GM12878 (cell line): ENCODE measurements at regions not wholly inside any gene's neighbourhood (a gene's known extent, or its start where the extent isn't known, plus 50 kb on each side); places are given as distances from the start of the nearest gene placed in this dataset.

ENCODE experiments used
- ATAC-seq: fragments of 200-7000 bp; cut with Tn5 transposase; 3 replicates; pipeline ENCODE4 v1.9.1; 2020; ENCODE audit warnings: mild to moderate bottlenecking, moderate library complexity
- BruUV-seq: library from RNA; stranded (reverse); fragments of 400-500 nt; replicated peaks from 2 replicates; lab custom pipeline; 2021; lab: Mats Ljungman, UMichigan
- CTCF ChIA-PET: fragments of 300-600 bp; sonication (Branson Sonifier 250); formaldehyde crosslinking; extraction: SDS; loops from one replicate; lab custom pipeline; 2021; ENCODE audit warnings: inconsistent platforms; lab: Yijun Ruan, JAX
- POLR2A ChIA-PET: fragments of 350-600 bp; formaldehyde crosslinking; extraction: SDS; loops from one replicate; lab custom pipeline; 2021; ENCODE audit warnings: inconsistent platforms; lab: Charles Lee
- RAD21 ChIA-PET: fragments of 300-600 bp; sonication (Branson Sonifier 250); formaldehyde crosslinking; loops from one replicate; lab custom pipeline; 2023; ENCODE audit warnings: antibody characterized with exemption; ENCODE audit not compliant: unreplicated experiment; lab: Charles Lee
- SMC1A ChIA-PET: fragments of 300-600 bp; sonication (Branson Sonifier 250); formaldehyde crosslinking; loops from one replicate; lab custom pipeline; 2023; ENCODE audit not compliant: unreplicated experiment, uncharacterized antibody; lab: Charles Lee
- DNase-seq: peaks from one replicate; pipeline ENCODE4 v3.0.0-alpha.2; 2011; ENCODE audit warnings: low read depth, low spot score
- FAIRE-seq: peaks from 3 replicates; lab custom pipeline; 2011; peaks lifted over from hg19 to GRCh38; lab: Jason Lieb, UNC
- H2AFZ ChIP-seq: 2 replicates; pipeline ENCODE4 v1.6.0; 2011; ENCODE audit warnings: low read depth, low read length, control low read depth; ENCODE audit not compliant: control insufficient read depth
- H3K27ac ChIP-seq: 2 replicates; pipeline ENCODE4 v1.5.1; 2011; ENCODE audit warnings: control low read depth; ENCODE audit not compliant: control insufficient read depth, insufficient read depth
- H3K27me3 ChIP-seq, 2 experiments: replicated peaks in 1 of 2; 2 replicates each; pipeline versions ENCODE4 v1.6.0 to v1.6.1; 2011; ENCODE audit warnings: low read length in 1 of 2; ENCODE audit not compliant: control insufficient read depth in 2 of 2, insufficient read depth in 2 of 2
- H3K36me3 ChIP-seq, 2 experiments: 2 replicates each; pipeline ENCODE4 v1.5.1; 2011; ENCODE audit warnings: low read length in 1 of 2; ENCODE audit not compliant: control insufficient read depth in 2 of 2, insufficient read depth in 2 of 2
- H3K4me1 ChIP-seq: 2 replicates; pipeline ENCODE4 v1.6.1; 2011; ENCODE audit warnings: mild to moderate bottlenecking, low read length, moderate library complexity, mixed read lengths; ENCODE audit not compliant: control insufficient read depth, insufficient read depth
- H3K4me2 ChIP-seq: 2 replicates; pipeline ENCODE4 v1.6.0; 2011; ENCODE audit warnings: control low read depth; ENCODE audit not compliant: control insufficient read depth, insufficient read depth
- H3K4me3 ChIP-seq: fragments of 200-600 bp; sonication (generic); 2 replicates; pipeline ENCODE4 v1.5.1; 2016
- H3K79me2 ChIP-seq: 2 replicates; pipeline ENCODE4 v1.6.0; 2011; ENCODE audit warnings: low read length; ENCODE audit not compliant: control insufficient read depth, insufficient read depth
- H3K9ac ChIP-seq: 2 replicates; pipeline ENCODE4 v1.8.0; 2011; ENCODE audit warnings: low read length, control low read depth, mixed read lengths; ENCODE audit not compliant: control insufficient read depth, insufficient read depth
- H3K9me3 ChIP-seq: replicated peaks from 3 replicates; pipeline ENCODE4 v1.5.1; 2011; ENCODE audit warnings: mild to moderate bottlenecking, low read length; ENCODE audit not compliant: control insufficient read depth, insufficient read depth
- H4K20me1 ChIP-seq: 2 replicates; pipeline ENCODE4 v1.6.0; 2011; ENCODE audit not compliant: control insufficient read depth, insufficient read depth
- CBFB ChIP-seq: IDR thresholded peaks from 2 replicates; pipeline ENCODE4 v1.6.1; 2016; ENCODE audit warnings: antibody characterized with exemption, low read depth
- EZH2 ChIP-seq: IDR thresholded peaks from 2 replicates; pipeline ENCODE4 v1.6.1; 2012; ENCODE audit warnings: low read depth, mild to moderate bottlenecking, control low read depth, inconsistent platforms, low read length, borderline replicate concordance; ENCODE audit not compliant: control insufficient read depth
- HSF1 ChIP-seq: fragments of 150-350 bp; IDR thresholded peaks from 2 replicates; pipeline ENCODE4 v1.6.1; 2014; ENCODE audit warnings: mild to moderate bottlenecking, low read depth, low read length
- IRF4 ChIP-seq: IDR thresholded peaks from 2 replicates; pipeline ENCODE4 v1.6.1; 2011; ENCODE audit warnings: low read depth, low read length
- KAT2A ChIP-seq: conservative IDR thresholded peaks from 2 replicates; pipeline ENCODE4 v1.6.1; 2011; ENCODE audit warnings: low read depth, low read length; ENCODE audit not compliant: control insufficient read depth
- KDM1A ChIP-seq: fragments of 200-600 bp; sonication (generic); IDR thresholded peaks from 2 replicates; pipeline ENCODE4 v1.6.1; 2016; ENCODE audit warnings: borderline replicate concordance
- MAX ChIP-seq: IDR thresholded peaks from 2 replicates; pipeline ENCODE4 v1.6.1; 2012; ENCODE audit warnings: low read depth, low read length, improper control_type of control experiment
- MYB ChIP-seq: fragments of 150-350 bp; IDR thresholded peaks from 2 replicates; pipeline ENCODE4 v1.6.1; 2014; ENCODE audit warnings: mild to moderate bottlenecking, low read depth, low read length, borderline replicate concordance
- NRF1 ChIP-seq: conservative IDR thresholded peaks from 2 replicates; pipeline ENCODE4 v1.6.1; 2011; ENCODE audit warnings: mild to moderate bottlenecking, low read depth, low read length, improper control_type of control experiment
- SMC3 ChIP-seq: IDR thresholded peaks from 2 replicates; pipeline ENCODE4 v1.6.1; 2011; ENCODE audit warnings: low read length, improper control_type of control experiment, borderline replicate concordance
- ZNF217 ChIP-seq: fragments of 450-650 bp; IDR thresholded peaks from 2 replicates; pipeline ENCODE4 v1.6.1; 2017; ENCODE audit warnings: antibody characterized with exemption, mild to moderate bottlenecking
- WGBS: methylation state at CpG from one replicate; pipeline ENCODE4 v1.1.6; 2016; ENCODE audit warnings: low lambda C conversion rate; ENCODE audit not compliant: insufficient replicate concordance, insufficient coverage; ENCODE audit errors: missing lambda C conversion rate; 5-methylcytosine and 5-hydroxymethylcytosine counted together
- in situ Hi-C: fragments of 300-500 bp; cut with MboI; formaldehyde crosslinking; loops from 9 replicates; pipeline ENCODE4 v1.14.3; 2018; ENCODE audit warnings: mixed read lengths
- intact Hi-C: fragments of 100-400 bp; cut with micrococcal nuclease; formaldehyde crosslinking; loops from one replicate; pipeline ENCODE4 v1.14.2; 2022; ENCODE audit not compliant: unreplicated experiment
- TF ChIP-seq, protein P1 (sequence below): fragments of 450-650 bp; IDR thresholded peaks from 2 replicates; pipeline ENCODE4 v1.6.1; 2017; ENCODE audit warnings: mild to moderate bottlenecking, low read depth, inconsistent platforms; ENCODE audit not compliant: poor library complexity, severe bottlenecking

- H3K27ac ChIP-seq: no peak overlapping the region
- CTCF ChIA-PET: no interaction called here
- 49% methylated on average over 6 of the region's 6 CpGs for WGBS
- no peak overlapping the region for H2AFZ ChIP-seq
- SMC1A ChIA-PET: no interaction called here
- H3K9me3 ChIP-seq: no peaks in the 10 kb centered on the region; the same call in 2 of the 3 replicates
- H3K4me3 ChIP-seq: no peak overlapping the region
- H3K36me3 ChIP-seq: no peaks in the 10 kb centered on the region
- intact Hi-C loops (no loop called here), in situ Hi-C loops (no loop called here)
- no peak overlapping the region for H3K4me2 ChIP-seq
- BruUV-seq: no TSS peak
- no peak overlapping the region for H3K9ac ChIP-seq
- RAD21 ChIA-PET: no interaction called here
- ATAC-seq (no peak), DNase-seq (no peak), FAIRE-seq (no peak)
- TF ChIP-seq ZNF217 (no peak), IRF4 (no peak), SMC3 (no peak), HSF1 (no peak), KDM1A (no peak), MYB (no peak), NRF1 (no peak), MAX (no peak), KAT2A (no peak), EZH2 (no peak), CBFB (no peak)
- TF ChIP-seq, protein P1, sequence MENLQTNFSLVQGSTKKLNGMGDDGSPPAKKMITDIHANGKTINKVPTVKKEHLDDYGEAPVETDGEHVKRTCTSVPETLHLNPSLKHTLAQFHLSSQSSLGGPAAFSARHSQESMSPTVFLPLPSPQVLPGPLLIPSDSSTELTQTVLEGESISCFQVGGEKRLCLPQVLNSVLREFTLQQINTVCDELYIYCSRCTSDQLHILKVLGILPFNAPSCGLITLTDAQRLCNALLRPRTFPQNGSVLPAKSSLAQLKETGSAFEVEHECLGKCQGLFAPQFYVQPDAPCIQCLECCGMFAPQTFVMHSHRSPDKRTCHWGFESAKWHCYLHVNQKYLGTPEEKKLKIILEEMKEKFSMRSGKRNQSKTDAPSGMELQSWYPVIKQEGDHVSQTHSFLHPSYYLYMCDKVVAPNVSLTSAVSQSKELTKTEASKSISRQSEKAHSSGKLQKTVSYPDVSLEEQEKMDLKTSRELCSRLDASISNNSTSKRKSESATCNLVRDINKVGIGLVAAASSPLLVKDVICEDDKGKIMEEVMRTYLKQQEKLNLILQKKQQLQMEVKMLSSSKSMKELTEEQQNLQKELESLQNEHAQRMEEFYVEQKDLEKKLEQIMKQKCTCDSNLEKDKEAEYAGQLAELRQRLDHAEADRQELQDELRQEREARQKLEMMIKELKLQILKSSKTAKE: no peak
- H4K20me1 ChIP-seq: no peaks in the 10 kb centered on the region
- peaks cover 23% of the 10 kb centered on the region for H3K4me1 ChIP-seq
- no peaks in the 10 kb centered on the region for H3K79me2 ChIP-seq
- H3K27me3 ChIP-seq: no peaks in the 10 kb centered on the region
- POLR2A ChIA-PET: no interaction called here
Observed at GRCh38 chr20:50447102-50447804, 62.9 kb upstream of the PTPN1 start.
